Panc1 (cell line): ENCODE measurements at regions not wholly inside any gene's neighbourhood (a gene's known extent, or its start where the extent isn't known, plus 50 kb on each side); places are given as distances from the start of the nearest gene placed in this dataset.

Experiments used
- CTCF ChIP-seq: fragments of 450-650 bp; IDR thresholded peaks from 2 replicates; pipeline ENCODE4 v1.5.1; 2017; ENCODE audit warnings: mild to moderate bottlenecking
- POLR2AphosphoS5 ChIP-seq: IDR thresholded peaks from 2 replicates; pipeline ENCODE4 v1.6.1; 2012; ENCODE audit warnings: mild to moderate bottlenecking, low read depth, low read length, moderate library complexity
- REST ChIP-seq, 2 experiments: IDR thresholded peaks; 2 replicates each; pipeline ENCODE4 v1.6.1; 2011 to 2012; ENCODE audit warnings: low read depth in 2 of 2, control low read depth in 1 of 2, low read length in 1 of 2, mild to moderate bottlenecking in 1 of 2, moderate library complexity in 1 of 2; ENCODE audit not compliant: insufficient read depth in 1 of 2
- SIN3A ChIP-seq: IDR thresholded peaks from 2 replicates; pipeline ENCODE4 v1.6.1; 2012; ENCODE audit warnings: low read depth, mild to moderate bottlenecking, low read length, moderate library complexity, borderline replicate concordance; ENCODE audit not compliant: insufficient read depth
- TCF7L2 ChIP-seq: IDR thresholded peaks from 2 replicates; pipeline ENCODE4 v1.6.1; 2011; ENCODE audit warnings: mild to moderate bottlenecking, low read depth, low read length, inconsistent platforms

- TF ChIP-seq CTCF (no peak), POLR2AphosphoS5 (no peak), REST (IDR thresholded peaks at IDR 0.05; ENCODE audit: insufficient read depth in 1 of 2, low read depth in 2 of 2, low read length in 1 of 2) (no peak), TCF7L2 (no peak), SIN3A (no peak)
Measured at GRCh38 chr1:56094168-56094567, 485.2 kb downstream of the PLPP3 start.
